Bronchial epithelial cell (primary cell): ENCODE measurements at regions not wholly inside any gene's neighbourhood (a gene's known extent, or its start where the extent isn't known, plus 50 kb on each side); places are given as distances from the start of the nearest gene placed in this dataset.
A peak's percentile ranks its signal among the peaks of the same experiment; 100 is the strongest.

ENCODE experiments used
- DNase-seq: peaks from one replicate; pipeline ENCODE4 v3.0.0-alpha.2; 2010; ENCODE audit warnings: low read depth
- FAIRE-seq: peaks from 2 replicates; lab custom pipeline; 2011; peaks lifted over from hg19 to GRCh38; lab: Jason Lieb, UNC
- H3K27me3 ChIP-seq: 2 replicates; pipeline ENCODE4 v1.5.1; 2011; ENCODE audit warnings: low read length; ENCODE audit not compliant: control insufficient read depth, insufficient read depth
- H3K36me3 ChIP-seq: 2 replicates; pipeline ENCODE4 v1.5.1; 2011; ENCODE audit warnings: low read length; ENCODE audit not compliant: control insufficient read depth, insufficient read depth
- H3K4me3 ChIP-seq: 2 replicates; pipeline ENCODE4 v1.5.1; 2011; ENCODE audit warnings: mild to moderate bottlenecking, low read depth, low read length, control low read depth
- TF ChIP-seq, protein P1 (sequence below): IDR thresholded peaks from 2 replicates; pipeline ENCODE4 v1.5.1; 2011; ENCODE audit warnings: mild to moderate bottlenecking, moderate library complexity, low read length, control low read depth, inconsistent platforms; ENCODE audit not compliant: insufficient read depth, severe bottlenecking

GRCh38 chr18:67359873-67360838 is 156.4 kb downstream of the DSEL start:
- no peak for FAIRE-seq

DNA sequence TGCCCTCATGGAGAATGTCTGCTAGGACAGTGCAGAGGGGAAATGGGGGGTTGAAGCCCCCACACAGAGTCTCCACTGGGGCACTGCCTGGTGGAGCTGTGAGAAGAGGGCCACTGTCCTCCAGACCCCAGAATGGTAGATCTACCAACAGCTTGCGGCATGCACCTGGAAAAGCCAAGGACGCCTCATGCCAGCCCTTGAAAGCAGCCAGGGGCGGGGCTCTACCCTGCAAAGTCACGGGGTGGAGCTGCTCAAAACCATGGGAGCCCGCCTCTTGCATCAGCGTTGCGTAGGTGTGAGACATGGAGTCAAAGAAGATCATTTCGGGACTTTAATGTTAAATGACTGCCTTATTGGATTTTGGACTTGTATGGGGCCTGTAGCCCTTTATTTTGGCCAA is 157.6 kb downstream of the DSEL start:
- no peaks in the 10 kb centered on the region for H3K36me3 ChIP-seq
- FAIRE-seq: no peak
- no peak for DNase-seq
- TF ChIP-seq, protein P1, sequence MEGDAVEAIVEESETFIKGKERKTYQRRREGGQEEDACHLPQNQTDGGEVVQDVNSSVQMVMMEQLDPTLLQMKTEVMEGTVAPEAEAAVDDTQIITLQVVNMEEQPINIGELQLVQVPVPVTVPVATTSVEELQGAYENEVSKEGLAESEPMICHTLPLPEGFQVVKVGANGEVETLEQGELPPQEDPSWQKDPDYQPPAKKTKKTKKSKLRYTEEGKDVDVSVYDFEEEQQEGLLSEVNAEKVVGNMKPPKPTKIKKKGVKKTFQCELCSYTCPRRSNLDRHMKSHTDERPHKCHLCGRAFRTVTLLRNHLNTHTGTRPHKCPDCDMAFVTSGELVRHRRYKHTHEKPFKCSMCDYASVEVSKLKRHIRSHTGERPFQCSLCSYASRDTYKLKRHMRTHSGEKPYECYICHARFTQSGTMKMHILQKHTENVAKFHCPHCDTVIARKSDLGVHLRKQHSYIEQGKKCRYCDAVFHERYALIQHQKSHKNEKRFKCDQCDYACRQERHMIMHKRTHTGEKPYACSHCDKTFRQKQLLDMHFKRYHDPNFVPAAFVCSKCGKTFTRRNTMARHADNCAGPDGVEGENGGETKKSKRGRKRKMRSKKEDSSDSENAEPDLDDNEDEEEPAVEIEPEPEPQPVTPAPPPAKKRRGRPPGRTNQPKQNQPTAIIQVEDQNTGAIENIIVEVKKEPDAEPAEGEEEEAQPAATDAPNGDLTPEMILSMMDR: no peak
- H3K4me3 ChIP-seq: no peak overlapping the region
- no peaks in the 10 kb centered on the region for H3K27me3 ChIP-seq

More at GRCh38 chr18:67359873-67360838, 156.4 kb downstream of the DSEL start:
- Histone ChIP-seq H3K27me3 (no peaks in the 10 kb centered on the region), H3K36me3 (no peaks in the 10 kb centered on the region), H3K4me3 (peak overlapping the region; percentile 1)
- TF ChIP-seq, protein P1: no peak
- peak; percentile 96 for DNase-seq

GRCh38 chr18:67354692-67355091 is 161.8 kb downstream of the DSEL start:
- Histone ChIP-seq H3K36me3 (no peaks in the 10 kb centered on the region), H3K4me3 (no peak overlapping the region), H3K27me3 (no peaks in the 10 kb centered on the region)
- TF ChIP-seq, protein P1: no peak
- FAIRE-seq: no peak
- no peak for DNase-seq

- DNase-seq: no peak
- no peak overlapping the region for H3K4me3 ChIP-seq
- no peak for FAIRE-seq
- no peaks in the 10 kb centered on the region for H3K27me3 ChIP-seq
- H3K36me3 ChIP-seq: no peaks in the 10 kb centered on the region
- TF ChIP-seq, protein P1: no peak
Measured at GRCh38 chr18:67354091-67354490, 162.4 kb downstream of the DSEL start.

- Histone ChIP-seq H3K27me3 (no peaks in the 10 kb centered on the region), H3K36me3 (no peaks in the 10 kb centered on the region), H3K4me3 (no peak overlapping the region)
- no peak for DNase-seq
- TF ChIP-seq, protein P1: no peak
- FAIRE-seq: no peak
Measured at GRCh38 chr18:67347438-67347837, 169.1 kb downstream of the DSEL start.
